ENCODE measurements at regions not wholly inside any gene's neighbourhood (a gene's known extent, or its start where the extent isn't known, plus 50 kb on each side); places are given as distances from the start of the nearest gene placed in this dataset.

- no peak for TF ChIP-seq ZNF16 (tag by site-specific recombination; IDR thresholded peaks at IDR 0.05; ENCODE audit: low read depth)
- TF ChIP-seq, protein P1, sequence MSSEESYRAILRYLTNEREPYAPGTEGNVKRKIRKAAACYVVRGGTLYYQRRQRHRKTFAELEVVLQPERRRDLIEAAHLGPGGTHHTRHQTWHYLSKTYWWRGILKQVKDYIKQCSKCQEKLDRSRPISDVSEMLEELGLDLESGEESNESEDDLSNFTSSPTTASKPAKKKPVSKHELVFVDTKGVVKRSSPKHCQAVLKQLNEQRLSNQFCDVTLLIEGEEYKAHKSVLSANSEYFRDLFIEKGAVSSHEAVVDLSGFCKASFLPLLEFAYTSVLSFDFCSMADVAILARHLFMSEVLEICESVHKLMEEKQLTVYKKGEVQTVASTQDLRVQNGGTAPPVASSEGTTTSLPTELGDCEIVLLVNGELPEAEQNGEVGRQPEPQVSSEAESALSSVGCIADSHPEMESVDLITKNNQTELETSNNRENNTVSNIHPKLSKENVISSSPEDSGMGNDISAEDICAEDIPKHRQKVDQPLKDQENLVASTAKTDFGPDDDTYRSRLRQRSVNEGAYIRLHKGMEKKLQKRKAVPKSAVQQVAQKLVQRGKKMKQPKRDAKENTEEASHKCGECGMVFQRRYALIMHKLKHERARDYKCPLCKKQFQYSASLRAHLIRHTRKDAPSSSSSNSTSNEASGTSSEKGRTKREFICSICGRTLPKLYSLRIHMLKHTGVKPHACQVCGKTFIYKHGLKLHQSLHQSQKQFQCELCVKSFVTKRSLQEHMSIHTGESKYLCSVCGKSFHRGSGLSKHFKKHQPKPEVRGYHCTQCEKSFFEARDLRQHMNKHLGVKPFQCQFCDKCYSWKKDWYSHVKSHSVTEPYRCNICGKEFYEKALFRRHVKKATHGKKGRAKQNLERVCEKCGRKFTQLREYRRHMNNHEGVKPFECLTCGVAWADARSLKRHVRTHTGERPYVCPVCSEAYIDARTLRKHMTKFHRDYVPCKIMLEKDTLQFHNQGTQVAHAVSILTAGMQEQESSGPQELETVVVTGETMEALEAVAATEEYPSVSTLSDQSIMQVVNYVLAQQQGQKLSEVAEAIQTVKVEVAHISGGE (tag by site-specific recombination; conservative IDR thresholded peaks at IDR 0.05; ENCODE audit: low read depth): no peak
- TF ChIP-seq ZNF571 (tag by site-specific recombination; IDR thresholded peaks at IDR 0.05): no peak
- no peak for TF ChIP-seq ZNF549 (tag by site-specific recombination; IDR thresholded peaks at IDR 0.05)
- no peak for TF ChIP-seq ZNF121 (tag by site-specific recombination; IDR thresholded peaks at IDR 0.05)
- TF ChIP-seq, protein P2, sequence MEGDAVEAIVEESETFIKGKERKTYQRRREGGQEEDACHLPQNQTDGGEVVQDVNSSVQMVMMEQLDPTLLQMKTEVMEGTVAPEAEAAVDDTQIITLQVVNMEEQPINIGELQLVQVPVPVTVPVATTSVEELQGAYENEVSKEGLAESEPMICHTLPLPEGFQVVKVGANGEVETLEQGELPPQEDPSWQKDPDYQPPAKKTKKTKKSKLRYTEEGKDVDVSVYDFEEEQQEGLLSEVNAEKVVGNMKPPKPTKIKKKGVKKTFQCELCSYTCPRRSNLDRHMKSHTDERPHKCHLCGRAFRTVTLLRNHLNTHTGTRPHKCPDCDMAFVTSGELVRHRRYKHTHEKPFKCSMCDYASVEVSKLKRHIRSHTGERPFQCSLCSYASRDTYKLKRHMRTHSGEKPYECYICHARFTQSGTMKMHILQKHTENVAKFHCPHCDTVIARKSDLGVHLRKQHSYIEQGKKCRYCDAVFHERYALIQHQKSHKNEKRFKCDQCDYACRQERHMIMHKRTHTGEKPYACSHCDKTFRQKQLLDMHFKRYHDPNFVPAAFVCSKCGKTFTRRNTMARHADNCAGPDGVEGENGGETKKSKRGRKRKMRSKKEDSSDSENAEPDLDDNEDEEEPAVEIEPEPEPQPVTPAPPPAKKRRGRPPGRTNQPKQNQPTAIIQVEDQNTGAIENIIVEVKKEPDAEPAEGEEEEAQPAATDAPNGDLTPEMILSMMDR (tag by site-specific recombination; IDR thresholded peaks at IDR 0.05): no peak
- TF ChIP-seq ZNF560 (tag by site-specific recombination; IDR thresholded peaks at IDR 0.05; ENCODE audit: borderline replicate concordance): no peak
- no peak for TF ChIP-seq TSHZ1 (tag by site-specific recombination; IDR thresholded peaks at IDR 0.05; ENCODE audit: borderline replicate concordance)
- TF ChIP-seq SCRT1 (tag by site-specific recombination; IDR thresholded peaks at IDR 0.05; ENCODE audit: borderline replicate concordance): no peak
- TF ChIP-seq ZNF830 (tag by site-specific recombination; IDR thresholded peaks at IDR 0.05; ENCODE audit: low read depth): no peak
- TF ChIP-seq ZNF654 (tag by site-specific recombination; IDR thresholded peaks at IDR 0.05; ENCODE audit: low read depth): no peak
- no peak for TF ChIP-seq REST (tag by site-specific recombination; IDR thresholded peaks at IDR 0.05)
These were observed 79.4 kb downstream of the MYCN start for GRCh38 chr2:16019617-16020351.
